H1 (cell line): ENCODE measurements at regions not wholly inside any gene's neighbourhood (a gene's known extent, or its start where the extent isn't known, plus 50 kb on each side); places are given as distances from the start of the nearest gene placed in this dataset.

ENCODE experiments used
- CTCF ChIA-PET: fragments of 300-600 bp; sonication (Branson Sonifier 250); formaldehyde crosslinking; loops from one replicate; lab custom pipeline; 2021; ENCODE audit not compliant: partially characterized antibody; lab: Charles Lee
- POLR2A ChIA-PET: fragments of 300-600 bp; sonication (Branson Sonifier 250); formaldehyde crosslinking; loops from one replicate; lab custom pipeline; 2021; ENCODE audit warnings: inconsistent platforms; ENCODE audit not compliant: partially characterized antibody; lab: Charles Lee
- DNase-seq, 2 experiments: peaks; one replicate each; pipeline versions ENCODE4 v3.0.0 to v3.0.0-alpha.2; 2010 to 2022; ENCODE audit warnings: low spot score in 2 of 2, low read depth in 1 of 2, mixed read lengths in 1 of 2
- FAIRE-seq: peaks from 2 replicates; lab custom pipeline; 2011; peaks lifted over from hg19 to GRCh38; lab: Jason Lieb, UNC
- H2AFZ ChIP-seq: 2 replicates; pipeline ENCODE4 v1.8.1; 2012; ENCODE audit warnings: low read length, inconsistent platforms
- H2AK5ac ChIP-seq: 2 replicates; pipeline ENCODE4 v1.6.1; 2013; ENCODE audit warnings: low read depth, low read length
- H2BK120ac ChIP-seq: replicated peaks from 2 replicates; pipeline ENCODE3; 2013; ENCODE audit warnings: low read depth, low read length, inconsistent platforms
- H2BK12ac ChIP-seq: 2 replicates; pipeline ENCODE4 v1.6.1; 2013; ENCODE audit warnings: low read depth, low read length
- H2BK15ac ChIP-seq: 2 replicates; pipeline ENCODE4 v1.6.1; 2013; ENCODE audit warnings: low read length
- H2BK20ac ChIP-seq: 2 replicates; pipeline ENCODE4 v1.6.1; 2013; ENCODE audit warnings: low read length
- H2BK5ac ChIP-seq: 2 replicates; pipeline ENCODE4 v1.6.1; 2013; ENCODE audit warnings: low read depth, low read length
- H3K14ac ChIP-seq: 2 replicates; pipeline ENCODE4 v1.6.1; 2013; ENCODE audit warnings: inconsistent platforms; ENCODE audit not compliant: insufficient read length
- H3K18ac ChIP-seq: 2 replicates; pipeline ENCODE4 v1.6.1; 2013; ENCODE audit warnings: low read length; ENCODE audit errors: extremely low read depth
- H3K23ac ChIP-seq: 2 replicates; pipeline ENCODE4 v1.6.1; 2013; ENCODE audit warnings: inconsistent platforms; ENCODE audit not compliant: insufficient read length
- H3K23me2 ChIP-seq: 2 replicates; pipeline ENCODE4 v1.6.1; 2013; ENCODE audit warnings: low read depth, low read length
- H3K27ac ChIP-seq: 2 replicates; pipeline ENCODE4 v1.6.1; 2011; ENCODE audit warnings: low read depth, low read length, inconsistent platforms
- H3K27me3 ChIP-seq, 4 experiments: replicated peaks in 1 of 4; 1 replicate in 1 of 4; 2 replicates in 3 of 4; pipeline versions ENCODE4 v1.6.1 to v1.8.1; 2011 to 2013; ENCODE audit warnings: low read length in 3 of 4, mild to moderate bottlenecking in 3 of 4, inconsistent platforms in 2 of 4, mixed read lengths in 2 of 4, moderate library complexity in 1 of 4; ENCODE audit not compliant: control insufficient read depth in 3 of 4, insufficient read depth in 3 of 4; ENCODE audit errors: extremely low read depth in 1 of 4
- H3K36me3 ChIP-seq, 4 experiments: 2 replicates each; pipeline versions ENCODE4 v1.6.1 to v1.8.1; 2011 to 2013; ENCODE audit warnings: mild to moderate bottlenecking in 4 of 4, low read length in 3 of 4, moderate library complexity in 2 of 4, control low read depth in 1 of 4, inconsistent platforms in 1 of 4; ENCODE audit not compliant: insufficient read depth in 4 of 4, control insufficient read depth in 2 of 4
- H3K4ac ChIP-seq: replicated peaks from 2 replicates; pipeline ENCODE3; 2013; ENCODE audit warnings: low read length, low read depth, mixed read lengths, inconsistent platforms; ENCODE audit not compliant: insufficient read length
- H3K4me1 ChIP-seq, 4 experiments: replicated peaks in 1 of 4; 1 replicate in 1 of 4; 2 replicates in 3 of 4; pipeline versions ENCODE4 v1.6.1 to v1.8.1; 2011 to 2013; ENCODE audit warnings: low read length in 3 of 4, inconsistent platforms in 2 of 4, mixed read lengths in 1 of 4; ENCODE audit not compliant: insufficient read depth in 4 of 4, control insufficient read depth in 3 of 4
- H3K4me2 ChIP-seq, 2 experiments: 2 replicates each; pipeline versions ENCODE4 v1.6.1 to v1.8.1; 2011 to 2013; ENCODE audit warnings: low read depth in 2 of 2, low read length in 2 of 2, control low read depth in 1 of 2, inconsistent platforms in 1 of 2, mild to moderate bottlenecking in 1 of 2; ENCODE audit not compliant: insufficient read depth in 1 of 2
- H3K4me3 ChIP-seq, 4 experiments: fragments of 200-600, 300-600 bp in 1 of 4; sonication (generic), shearing (Covaris generic), sonication (Bioruptor Twin) in 1 of 4; 2 replicates each; pipeline versions ENCODE4 v1.5.1 to v1.8.1; 2011 to 2016; ENCODE audit warnings: low read length in 4 of 4, low read depth in 3 of 4, control low read depth in 2 of 4, inconsistent platforms in 2 of 4, mild to moderate bottlenecking in 2 of 4, mixed read lengths in 1 of 4, moderate library complexity in 1 of 4; ENCODE audit not compliant: insufficient read depth in 2 of 4; ENCODE audit errors: extremely low read depth in 1 of 4
- H3K56ac ChIP-seq: replicated peaks from 2 replicates; pipeline ENCODE3; 2013; ENCODE audit warnings: low read depth, mild to moderate bottlenecking, mixed read lengths, low read length, inconsistent platforms; ENCODE audit not compliant: insufficient read length
- H3K79me1 ChIP-seq: 2 replicates; pipeline ENCODE4 v1.6.1; 2013; ENCODE audit warnings: low read depth, low read length, control low read depth
- H3K79me2 ChIP-seq, 2 experiments: 2 replicates each; pipeline versions ENCODE4 v1.6.1 to v1.8.1; 2012 to 2013; ENCODE audit warnings: low read length in 2 of 2, mild to moderate bottlenecking in 2 of 2, inconsistent platforms in 1 of 2; ENCODE audit not compliant: insufficient read depth in 2 of 2, control insufficient read depth in 1 of 2
- H3K9ac ChIP-seq, 4 experiments: replicated peaks in 1 of 4; 1 replicate in 1 of 4; 2 replicates in 3 of 4; pipeline versions ENCODE4 v1.6.1 to v1.8.1; 2011 to 2013; ENCODE audit warnings: low read depth in 3 of 4, low read length in 3 of 4, control low read depth in 2 of 4, mild to moderate bottlenecking in 2 of 4, moderate library complexity in 2 of 4, inconsistent platforms in 1 of 4; ENCODE audit errors: extremely low read depth in 1 of 4
- H3K9me3 ChIP-seq, 2 experiments: 2 replicates each; pipeline versions ENCODE4 v1.6.1 to v1.8.1; 2012 to 2013; ENCODE audit warnings: mild to moderate bottlenecking in 2 of 2, moderate library complexity in 2 of 2, control low read depth in 1 of 2, inconsistent platforms in 1 of 2, low read depth in 1 of 2, low read length in 1 of 2, mixed read lengths in 1 of 2; ENCODE audit not compliant: insufficient read depth in 2 of 2
- H4K20me1 ChIP-seq, 2 experiments: replicated peaks in 1 of 2; 2 replicates each; pipeline versions ENCODE3 to v1.8.1; 2011 to 2013; ENCODE audit warnings: inconsistent platforms in 2 of 2, low read length in 2 of 2, mild to moderate bottlenecking in 1 of 2; ENCODE audit not compliant: insufficient read depth in 2 of 2, control insufficient read depth in 1 of 2
- H4K5ac ChIP-seq: 2 replicates; pipeline ENCODE4 v1.6.1; 2013; ENCODE audit warnings: low read length, low read depth, mixed read lengths, inconsistent platforms; ENCODE audit not compliant: insufficient read length
- H4K8ac ChIP-seq: 2 replicates; pipeline ENCODE4 v1.8.0; 2013; ENCODE audit warnings: mild to moderate bottlenecking, moderate library complexity, low read length, inconsistent platforms; ENCODE audit not compliant: insufficient read depth; ENCODE audit errors: extremely low read depth
- H4K91ac ChIP-seq: replicated peaks from 2 replicates; pipeline ENCODE3; 2013; ENCODE audit warnings: low read length, mixed read lengths, inconsistent platforms; ENCODE audit not compliant: insufficient read length
- BRCA1 ChIP-seq: IDR thresholded peaks from 2 replicates; pipeline ENCODE4 v1.6.1; 2012; ENCODE audit warnings: low read depth, low read length, improper control_type of control experiment
- CHD1 ChIP-seq: IDR thresholded peaks from 2 replicates; pipeline ENCODE4 v1.6.1; 2012; ENCODE audit warnings: low read depth, low read length, improper control_type of control experiment
- CHD2 ChIP-seq: IDR thresholded peaks from 2 replicates; pipeline ENCODE4 v1.6.1; 2012; ENCODE audit warnings: low read length, improper control_type of control experiment
- EZH2 ChIP-seq: fragments of 200-600 bp; sonication (generic); IDR thresholded peaks from 2 replicates; pipeline ENCODE4 v1.7.1; 2012; ENCODE audit warnings: low read depth, mild to moderate bottlenecking, moderate library complexity, low read length, inconsistent platforms; ENCODE audit not compliant: severe bottlenecking
- GTF2F1 ChIP-seq: IDR thresholded peaks from 2 replicates; pipeline ENCODE4 v1.6.1; 2012; ENCODE audit warnings: low read depth, low read length, improper control_type of control experiment, borderline replicate concordance
- TAF1 ChIP-seq: IDR thresholded peaks from 2 replicates; pipeline ENCODE4 v1.6.1; 2011; ENCODE audit warnings: mild to moderate bottlenecking, low read depth, low read length
- ZNF274 ChIP-seq: IDR thresholded peaks from 2 replicates; pipeline ENCODE4 v1.7.0; 2012; ENCODE audit warnings: low read length, borderline replicate concordance; ENCODE audit errors: extremely low read depth
- WGBS, 2 experiments: shearing (Covaris generic) in 1 of 2; methylation state at CpG; one replicate each; pipeline versions ENCODE4 v1.1.6 to v1.1.7; 2013 to 2015; ENCODE audit warnings: low lambda C conversion rate in 2 of 2, mixed read lengths in 2 of 2, inconsistent platforms in 1 of 2, low coverage in 1 of 2, missing lambda C conversion rate in 1 of 2; ENCODE audit not compliant: insufficient replicate concordance in 2 of 2, insufficient coverage in 1 of 2, insufficient read length in 1 of 2; ENCODE audit errors: extremely low coverage in 1 of 2, missing lambda C conversion rate in 1 of 2; 5-methylcytosine and 5-hydroxymethylcytosine counted together
- TF ChIP-seq, protein P1 (sequence below): IDR thresholded peaks from 2 replicates; pipeline ENCODE4 v1.6.1; 2012; ENCODE audit warnings: inconsistent platforms

DNA sequence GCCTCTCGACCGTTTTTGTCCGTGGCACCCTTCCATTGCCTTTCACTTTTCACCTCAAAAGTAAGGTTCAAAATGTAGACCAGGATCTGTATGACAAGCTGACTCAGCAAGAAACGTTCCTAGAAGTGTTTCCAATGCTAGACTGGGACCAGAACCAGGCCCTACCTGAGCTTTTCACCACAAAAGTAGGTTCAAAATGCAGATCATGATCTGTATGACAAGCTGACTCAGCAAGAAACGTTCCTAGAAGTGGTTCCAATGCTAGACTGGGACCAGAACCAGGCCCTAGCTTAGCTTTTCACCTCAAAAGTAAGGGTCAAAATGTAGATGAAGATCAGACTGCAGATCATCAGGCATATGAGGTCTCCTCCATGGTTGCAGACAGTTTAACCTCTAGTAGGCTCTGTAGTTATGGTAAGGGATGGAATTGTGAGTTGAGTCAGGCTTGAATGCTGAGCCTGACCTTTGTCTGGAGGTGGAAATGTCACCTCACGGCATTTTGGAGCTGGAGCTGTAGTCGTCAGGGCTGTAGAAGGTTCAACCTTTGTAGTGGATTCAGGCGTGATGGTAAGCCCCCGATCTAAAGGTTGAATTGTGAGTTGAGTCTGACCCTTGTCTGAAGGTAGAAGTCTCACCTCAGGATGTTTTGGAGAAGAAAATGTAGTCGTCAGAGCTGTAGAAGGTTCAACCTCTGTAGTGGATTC, 50.2 kb upstream of the TMEM97 start:
- no peaks in the 10 kb centered on the region for H4K20me1 ChIP-seq
- POLR2A ChIA-PET, result no interaction called here
- no peaks in the 10 kb centered on the region for H3K79me1 ChIP-seq
- no peak overlapping the region for H4K91ac ChIP-seq
- H2BK5ac ChIP-seq, result no peak overlapping the region
- no peak overlapping the region for H4K8ac ChIP-seq
- no peak overlapping the region for H3K4me3 ChIP-seq
- H3K23me2 ChIP-seq, result no peaks in the 10 kb centered on the region
- no peak overlapping the region for H3K4me2 ChIP-seq
- H2BK15ac ChIP-seq, result no peak overlapping the region
- no peak overlapping the region for H2BK20ac ChIP-seq
- FAIRE-seq (no peak), DNase-seq (no peak)
- 73% methylated on average over 10 of the region's 10 CpGs; no CpG with 5 or more reads in 1 of the 2 experiments for WGBS, 2 experiments
- H3K9me3 ChIP-seq, result peaks cover 14 to 18% of the 10 kb centered on the region in 2 experiments
- no peak overlapping the region for H2BK120ac ChIP-seq
- no peak overlapping the region for H4K5ac ChIP-seq
- TF ChIP-seq CHD1 (no peak), CHD2 (no peak), ZNF274 (no peak), EZH2 (no peak), TAF1 (no peak), BRCA1 (no peak), GTF2F1 (no peak)
- TF ChIP-seq, protein P1, sequence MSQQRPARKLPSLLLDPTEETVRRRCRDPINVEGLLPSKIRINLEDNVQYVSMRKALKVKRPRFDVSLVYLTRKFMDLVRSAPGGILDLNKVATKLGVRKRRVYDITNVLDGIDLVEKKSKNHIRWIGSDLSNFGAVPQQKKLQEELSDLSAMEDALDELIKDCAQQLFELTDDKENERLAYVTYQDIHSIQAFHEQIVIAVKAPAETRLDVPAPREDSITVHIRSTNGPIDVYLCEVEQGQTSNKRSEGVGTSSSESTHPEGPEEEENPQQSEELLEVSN, result no peak
- CTCF ChIA-PET, result interaction anchor here (1.3 to 2.3 kb wide), 4 partner anchors 17 to 80 kb away, joined by 3 to 6 read pairs (median 6); no protein-coding TSS in a partner anchor
- no peaks in the 10 kb centered on the region for H3K79me2 ChIP-seq
- H3K9ac ChIP-seq, result no peak overlapping the region
- no peak overlapping the region for H2BK12ac ChIP-seq
- no peak overlapping the region for H2AFZ ChIP-seq
- no peak overlapping the region for H3K4ac ChIP-seq
- no peaks in the 10 kb centered on the region for H3K36me3 ChIP-seq
- H3K4me1 ChIP-seq, result no peaks in the 10 kb centered on the region
- H3K23ac ChIP-seq, result no peak overlapping the region
- no peak overlapping the region for H3K18ac ChIP-seq
- no peak overlapping the region for H2AK5ac ChIP-seq
- no peak overlapping the region for H3K27ac ChIP-seq
- H3K14ac ChIP-seq, result no peak overlapping the region
- H3K27me3 ChIP-seq, result no peaks in the 10 kb centered on the region
- no peak overlapping the region for H3K56ac ChIP-seq
